ENCODE measurements at regions not wholly inside any gene's neighbourhood (a gene's known extent, or its start where the extent isn't known, plus 50 kb on each side); places are given as distances from the start of the nearest gene placed in this dataset.

GRCh38 chr14:26738571-26738970, 140.7 kb upstream of the NOVA1 start:
- Histone ChIP-seq H3K36me3 (no peaks in the 10 kb centered on the region), H3K27ac (no peak overlapping the region), H3K4me3 (no peak overlapping the region), H3K27me3 (no peaks in the 10 kb centered on the region), H3K9me3 (no peaks in the 10 kb centered on the region), H3K4me1 (no peaks in the 10 kb centered on the region)
- ATAC-seq: no peak
- TF ChIP-seq, protein P1, sequence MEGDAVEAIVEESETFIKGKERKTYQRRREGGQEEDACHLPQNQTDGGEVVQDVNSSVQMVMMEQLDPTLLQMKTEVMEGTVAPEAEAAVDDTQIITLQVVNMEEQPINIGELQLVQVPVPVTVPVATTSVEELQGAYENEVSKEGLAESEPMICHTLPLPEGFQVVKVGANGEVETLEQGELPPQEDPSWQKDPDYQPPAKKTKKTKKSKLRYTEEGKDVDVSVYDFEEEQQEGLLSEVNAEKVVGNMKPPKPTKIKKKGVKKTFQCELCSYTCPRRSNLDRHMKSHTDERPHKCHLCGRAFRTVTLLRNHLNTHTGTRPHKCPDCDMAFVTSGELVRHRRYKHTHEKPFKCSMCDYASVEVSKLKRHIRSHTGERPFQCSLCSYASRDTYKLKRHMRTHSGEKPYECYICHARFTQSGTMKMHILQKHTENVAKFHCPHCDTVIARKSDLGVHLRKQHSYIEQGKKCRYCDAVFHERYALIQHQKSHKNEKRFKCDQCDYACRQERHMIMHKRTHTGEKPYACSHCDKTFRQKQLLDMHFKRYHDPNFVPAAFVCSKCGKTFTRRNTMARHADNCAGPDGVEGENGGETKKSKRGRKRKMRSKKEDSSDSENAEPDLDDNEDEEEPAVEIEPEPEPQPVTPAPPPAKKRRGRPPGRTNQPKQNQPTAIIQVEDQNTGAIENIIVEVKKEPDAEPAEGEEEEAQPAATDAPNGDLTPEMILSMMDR (IDR thresholded peaks at IDR 0.05): no peak
- no peak for TF ChIP-seq EP300 (IDR thresholded peaks at IDR 0.05)
- WGBS, 2 donors (ENCODE audit: low coverage in 1 of 2): 11 to 24% methylated on average over 3 of the region's 3 CpGs

DNA sequence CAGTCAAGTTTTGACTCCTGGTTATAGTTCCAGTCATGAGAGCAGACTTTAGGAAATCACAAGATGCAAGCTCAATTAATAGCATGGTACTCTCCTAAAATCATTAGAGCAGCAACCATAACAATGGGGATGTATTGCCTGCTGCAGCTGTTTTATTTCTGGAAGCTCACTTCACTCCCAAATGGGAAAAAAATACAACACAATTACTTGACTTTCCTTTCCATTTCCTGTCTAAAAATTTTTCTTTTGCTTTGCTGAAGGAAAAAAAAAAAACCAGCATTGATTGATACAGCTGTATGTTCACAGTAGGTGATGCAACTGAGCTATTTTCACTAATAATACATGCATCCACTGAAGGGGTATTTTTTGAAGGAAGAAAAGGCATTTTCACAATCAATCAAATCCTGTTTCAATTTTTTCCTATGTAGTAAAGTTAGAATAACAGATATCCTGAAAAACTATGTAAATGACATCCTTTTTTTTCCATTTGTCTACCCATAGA, 143.9 kb upstream of the NOVA1 start:
- Histone ChIP-seq H3K4me3 (no peak overlapping the region), H3K27me3 (no peaks in the 10 kb centered on the region), H3K36me3 (no peaks in the 10 kb centered on the region), H3K9me3 (no peaks in the 10 kb centered on the region), H3K27ac (no peak overlapping the region), H3K4me1 (no peaks in the 10 kb centered on the region)
- no peak for ATAC-seq
- TF ChIP-seq POLR2A (IDR thresholded peaks at IDR 0.05): no peak
- TF ChIP-seq, protein P1 (IDR thresholded peaks at IDR 0.05): no peak

DNA sequence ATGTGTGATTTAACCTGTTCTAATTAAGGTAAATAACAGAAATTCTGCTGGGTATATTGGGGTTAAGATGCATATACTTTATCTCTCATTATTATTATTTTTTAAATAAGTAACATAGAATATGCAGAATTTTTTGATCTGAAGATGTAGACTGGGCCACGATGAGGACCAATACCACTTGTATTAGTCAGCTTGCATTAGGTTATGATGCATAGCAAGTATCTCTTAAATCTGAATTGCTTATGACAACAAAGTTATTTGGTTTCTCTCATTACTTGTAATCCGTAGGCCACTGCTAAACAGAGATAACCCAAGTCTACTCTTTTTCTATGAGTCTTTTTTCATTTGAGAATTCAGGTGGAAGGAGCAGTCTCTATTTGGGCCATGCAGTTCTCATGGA, 145.5 kb upstream of the NOVA1 start:
- ATAC-seq: no peak
- WGBS, 2 donors (ENCODE audit: low coverage in 1 of 2): 72 to 78% methylated on average over 2 of the region's 2 CpGs
- Histone ChIP-seq H3K36me3 (no peaks in the 10 kb centered on the region), H3K4me1 (no peaks in the 10 kb centered on the region), H3K4me3 (no peak overlapping the region), H3K9me3 (no peaks in the 10 kb centered on the region), H3K27ac (no peak overlapping the region), H3K27me3 (no peaks in the 10 kb centered on the region)
- TF ChIP-seq, protein P1 (IDR thresholded peaks at IDR 0.05): no peak
- TF ChIP-seq EP300 (IDR thresholded peaks at IDR 0.05) (no peak), POLR2AphosphoS5 (IDR thresholded peaks at IDR 0.05) (no peak), POLR2A (IDR thresholded peaks at IDR 0.05) (no peak)

DNA sequence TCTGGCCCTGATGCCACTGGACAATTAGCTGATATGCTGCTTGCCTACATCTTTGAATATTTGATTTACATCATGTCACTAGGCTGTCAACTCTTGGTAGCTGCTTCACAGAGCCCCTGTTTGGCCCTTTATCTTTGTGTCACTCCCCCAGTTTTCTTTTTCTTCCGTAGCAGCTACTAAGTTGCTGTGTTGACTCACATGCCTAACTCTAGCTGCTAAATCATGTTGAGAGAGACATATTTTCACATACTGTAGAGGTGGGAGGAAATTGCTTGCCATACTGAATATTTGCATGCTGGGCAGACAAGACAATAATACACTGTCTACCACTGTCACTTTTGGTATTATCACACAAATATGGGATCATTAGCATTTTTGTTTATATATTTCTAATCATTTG, 147.1 kb upstream of the NOVA1 start:
- no peak for TF ChIP-seq EP300 (IDR thresholded peaks at IDR 0.05)
- TF ChIP-seq POLR2A (IDR thresholded peaks at IDR 0.05): no peak
- no peak for TF ChIP-seq POLR2AphosphoS5 (IDR thresholded peaks at IDR 0.05)
- TF ChIP-seq, protein P1 (IDR thresholded peaks at IDR 0.05): no peak
- Histone ChIP-seq H3K9me3 (no peaks in the 10 kb centered on the region), H3K27me3 (no peaks in the 10 kb centered on the region), H3K4me3 (no peak overlapping the region), H3K36me3 (no peaks in the 10 kb centered on the region), H3K27ac (no peak overlapping the region), H3K4me1 (no peaks in the 10 kb centered on the region)
- no peak for ATAC-seq
- 50 to 60% methylated on average over 1 of the region's 1 CpG for WGBS, 2 donors (ENCODE audit: low coverage in 1 of 2)

DNA sequence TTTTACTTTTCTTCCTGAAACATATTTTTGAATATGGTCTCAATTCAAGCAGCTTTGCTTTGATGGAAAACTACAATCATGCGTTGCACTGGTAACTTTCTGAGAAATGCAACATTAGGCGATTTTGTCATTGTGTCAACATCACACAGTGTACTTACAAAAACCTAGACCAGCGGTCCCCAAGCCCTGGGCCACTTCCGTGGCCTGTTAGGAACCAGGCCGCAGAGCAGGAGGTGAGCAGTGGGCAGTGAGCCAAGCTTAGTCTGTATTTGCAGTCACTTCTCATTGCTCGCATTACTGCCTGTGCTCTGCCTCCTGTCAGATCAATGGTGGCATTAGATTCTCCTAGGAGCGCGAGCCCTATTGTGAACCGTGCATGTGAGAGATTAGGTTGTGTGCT, 163.7 kb upstream of the NOVA1 start:
- Histone ChIP-seq H3K4me3 (no peak overlapping the region), H3K4me1 (peaks cover 0 to 13% (median 2%) of the 10 kb centered on the region in 3 donors), H3K9me3 (no peaks in the 10 kb centered on the region), H3K27me3 (no peaks in the 10 kb centered on the region), H3K36me3 (no peaks in the 10 kb centered on the region), H3K27ac (no peak overlapping the region)
- 93 to 95% methylated on average over 4 to 9 of the region's 9 CpGs for WGBS, 2 donors (ENCODE audit: low coverage in 1 of 2)
- no peak for TF ChIP-seq POLR2A (IDR thresholded peaks at IDR 0.05)
- TF ChIP-seq, protein P1 (IDR thresholded peaks at IDR 0.05): no peak
- TF ChIP-seq EP300 (IDR thresholded peaks at IDR 0.05): no peak
- ATAC-seq: no peak

Data from gastroesophageal sphincter (tissue), 4 donors.